ENCODE measurements at regions not wholly inside any gene's neighbourhood (a gene's known extent, or its start where the extent isn't known, plus 50 kb on each side); places are given as distances from the start of the nearest gene placed in this dataset.

DNA sequence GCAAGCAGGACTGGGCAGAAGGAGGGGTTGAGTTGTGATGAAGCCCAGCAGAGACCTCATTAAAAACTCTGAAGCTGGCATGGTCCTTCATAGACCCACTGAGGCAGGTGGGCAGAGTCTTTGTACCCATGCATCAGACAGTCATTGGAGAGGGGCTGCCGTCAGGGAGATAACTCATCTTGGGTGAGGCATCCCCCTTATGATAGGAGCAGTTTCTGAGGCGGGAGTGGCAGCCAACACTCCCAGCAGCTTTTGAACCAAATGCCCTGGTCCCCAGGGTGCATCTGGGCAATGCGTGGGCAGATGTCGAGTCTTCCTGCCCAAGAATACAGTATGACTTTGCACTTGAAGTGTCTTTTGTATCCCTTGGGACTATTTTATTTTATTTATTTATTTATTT lies 68.1 kb downstream of the HTR5A start:
- TF ChIP-seq, protein P1, sequence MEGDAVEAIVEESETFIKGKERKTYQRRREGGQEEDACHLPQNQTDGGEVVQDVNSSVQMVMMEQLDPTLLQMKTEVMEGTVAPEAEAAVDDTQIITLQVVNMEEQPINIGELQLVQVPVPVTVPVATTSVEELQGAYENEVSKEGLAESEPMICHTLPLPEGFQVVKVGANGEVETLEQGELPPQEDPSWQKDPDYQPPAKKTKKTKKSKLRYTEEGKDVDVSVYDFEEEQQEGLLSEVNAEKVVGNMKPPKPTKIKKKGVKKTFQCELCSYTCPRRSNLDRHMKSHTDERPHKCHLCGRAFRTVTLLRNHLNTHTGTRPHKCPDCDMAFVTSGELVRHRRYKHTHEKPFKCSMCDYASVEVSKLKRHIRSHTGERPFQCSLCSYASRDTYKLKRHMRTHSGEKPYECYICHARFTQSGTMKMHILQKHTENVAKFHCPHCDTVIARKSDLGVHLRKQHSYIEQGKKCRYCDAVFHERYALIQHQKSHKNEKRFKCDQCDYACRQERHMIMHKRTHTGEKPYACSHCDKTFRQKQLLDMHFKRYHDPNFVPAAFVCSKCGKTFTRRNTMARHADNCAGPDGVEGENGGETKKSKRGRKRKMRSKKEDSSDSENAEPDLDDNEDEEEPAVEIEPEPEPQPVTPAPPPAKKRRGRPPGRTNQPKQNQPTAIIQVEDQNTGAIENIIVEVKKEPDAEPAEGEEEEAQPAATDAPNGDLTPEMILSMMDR (conservative IDR thresholded peaks at IDR 0.05; ENCODE audit: low read length) = no peak
- no peak for DNase-seq (ENCODE audit: low read depth)
- H3K4me3 ChIP-seq (ENCODE audit: low read length) = no peak overlapping the region

DNA sequence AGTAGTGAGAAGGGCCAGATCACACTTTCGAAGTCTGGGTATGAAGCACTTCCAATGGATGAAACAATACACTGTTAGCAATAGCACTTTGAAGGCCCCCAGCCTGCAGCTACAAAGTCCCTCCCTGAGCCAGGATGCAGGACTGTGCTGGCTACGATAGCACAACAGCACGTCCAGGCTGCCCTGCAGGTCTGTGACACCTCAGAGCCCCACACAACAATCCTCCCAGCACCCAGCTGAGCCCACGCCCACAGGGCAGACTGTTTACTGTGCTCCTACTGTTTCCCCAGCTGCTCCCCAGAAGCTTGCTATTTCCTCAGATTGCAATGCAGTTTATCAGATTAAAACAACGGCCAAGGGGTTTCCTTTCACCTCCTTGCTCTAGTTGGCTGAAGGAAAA lies 71.4 kb downstream of the HTR5A start:
- TF ChIP-seq, protein P1 (conservative IDR thresholded peaks at IDR 0.05; ENCODE audit: low read length) = no peak
- H3K4me3 ChIP-seq (ENCODE audit: low read length) = no peak overlapping the region
- no peak for DNase-seq (ENCODE audit: low read depth)

DNA sequence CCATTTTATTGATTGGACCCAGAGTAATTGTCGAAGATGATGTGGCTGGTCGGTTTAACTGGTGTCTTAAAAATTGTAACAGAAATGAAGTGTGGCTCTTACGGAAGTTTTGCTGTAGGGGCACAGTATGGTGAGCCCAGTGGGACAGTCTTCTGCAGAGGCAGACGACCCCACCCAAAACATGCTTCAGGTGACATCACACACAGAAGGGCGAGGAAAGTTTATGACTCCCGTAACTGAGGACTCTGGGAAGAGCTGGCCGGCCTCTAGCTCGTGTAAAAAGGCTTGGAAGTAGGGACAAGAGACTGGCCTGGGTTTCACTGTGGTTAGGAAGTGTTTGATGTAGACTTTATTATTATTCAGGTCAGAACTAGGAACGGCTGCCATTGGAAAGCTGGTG lies 73.3 kb downstream of the HTR5A start:
- H3K4me3 ChIP-seq (ENCODE audit: low read length) = no peak overlapping the region
- no peak for DNase-seq (ENCODE audit: low read depth)
- TF ChIP-seq, protein P1 (conservative IDR thresholded peaks at IDR 0.05; ENCODE audit: low read length) = no peak

DNA sequence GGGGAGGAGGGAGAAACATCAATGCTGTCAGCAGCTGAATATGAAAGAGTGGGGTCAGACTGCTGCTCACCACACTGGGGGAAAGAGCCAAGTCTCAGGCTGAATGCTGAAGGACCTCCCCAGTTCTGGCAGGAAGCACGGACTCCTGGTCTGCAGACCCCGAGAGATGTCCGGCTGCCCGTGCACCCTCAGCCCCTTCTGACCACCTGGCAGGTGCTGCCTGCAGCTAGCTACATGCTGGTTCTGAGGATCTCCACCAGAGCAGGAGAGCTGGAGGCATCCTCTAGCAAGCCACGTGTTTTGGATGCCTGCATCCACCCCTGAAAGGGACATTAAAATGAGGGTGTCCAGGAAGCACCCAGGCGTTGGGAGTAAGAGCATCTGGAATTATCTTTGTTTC lies 74.2 kb downstream of the HTR5A start:
- DNase-seq (ENCODE audit: low read depth) = no peak
- TF ChIP-seq, protein P1 (conservative IDR thresholded peaks at IDR 0.05; ENCODE audit: low read length) = no peak
- H3K4me3 ChIP-seq (ENCODE audit: low read length) = no peak overlapping the region

DNA sequence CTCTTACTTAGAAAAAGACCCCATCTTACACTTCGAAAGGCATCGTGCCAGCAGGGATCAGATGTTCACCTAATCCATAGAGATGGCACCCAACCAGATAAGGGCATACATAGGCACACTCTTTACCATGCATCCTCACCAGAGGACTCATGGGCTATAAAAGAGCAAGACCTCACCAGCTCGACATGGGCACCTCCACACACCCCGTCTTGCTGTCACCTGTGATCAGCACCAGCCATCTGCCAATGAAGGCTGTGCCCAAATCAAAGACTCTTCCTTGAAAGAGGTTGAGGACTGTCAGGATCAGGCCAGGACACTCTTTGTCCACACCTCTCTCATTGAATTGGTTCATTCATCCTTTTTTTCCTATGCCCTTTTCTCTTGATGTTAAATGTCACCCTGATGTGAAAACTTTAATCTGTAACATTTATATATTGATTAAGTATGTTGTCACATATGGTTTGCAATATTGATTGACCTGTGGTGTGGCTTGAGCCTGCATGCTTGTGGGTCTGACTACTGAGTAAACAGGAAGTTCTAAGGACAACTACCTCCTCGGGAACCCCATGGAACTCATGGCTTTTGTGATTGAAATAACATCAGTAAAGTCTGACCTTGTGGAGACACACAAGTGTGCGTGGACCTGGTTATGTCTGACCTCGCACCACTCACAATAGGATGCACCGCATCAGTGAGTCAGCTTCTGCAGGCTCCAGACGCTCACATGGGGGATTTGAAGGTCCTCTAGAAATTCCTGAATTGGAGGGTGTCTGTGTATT lies 75.5 kb downstream of the HTR5A start:
- no peak overlapping the region for H3K4me3 ChIP-seq (ENCODE audit: low read length)
- TF ChIP-seq, protein P1 (conservative IDR thresholded peaks at IDR 0.05; ENCODE audit: low read length) = no peak
- no peak for DNase-seq (ENCODE audit: low read depth)

DNA sequence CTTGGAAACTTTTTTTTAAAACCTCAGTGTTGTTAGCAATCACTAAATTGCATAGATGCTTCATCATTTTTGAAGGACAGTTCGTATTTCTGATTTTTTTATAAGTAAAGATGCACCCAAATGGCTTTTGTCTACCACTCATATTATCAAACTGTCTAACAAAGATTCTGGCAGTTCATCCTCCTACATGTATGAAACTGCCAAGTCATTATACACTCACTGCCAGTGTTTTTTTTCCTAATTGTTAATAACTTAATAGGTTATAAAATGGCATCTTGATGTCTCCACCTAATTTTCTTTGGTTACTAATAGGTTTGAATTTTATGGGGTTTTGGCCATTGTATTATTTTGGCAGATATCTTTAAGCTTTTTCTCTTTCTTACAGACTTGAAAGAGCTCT lies 77.0 kb downstream of the HTR5A start:
- no peak for DNase-seq (ENCODE audit: low read depth)
- no peak overlapping the region for H3K4me3 ChIP-seq (ENCODE audit: low read length)
- TF ChIP-seq, protein P1 (conservative IDR thresholded peaks at IDR 0.05; ENCODE audit: low read length) = no peak

DNA sequence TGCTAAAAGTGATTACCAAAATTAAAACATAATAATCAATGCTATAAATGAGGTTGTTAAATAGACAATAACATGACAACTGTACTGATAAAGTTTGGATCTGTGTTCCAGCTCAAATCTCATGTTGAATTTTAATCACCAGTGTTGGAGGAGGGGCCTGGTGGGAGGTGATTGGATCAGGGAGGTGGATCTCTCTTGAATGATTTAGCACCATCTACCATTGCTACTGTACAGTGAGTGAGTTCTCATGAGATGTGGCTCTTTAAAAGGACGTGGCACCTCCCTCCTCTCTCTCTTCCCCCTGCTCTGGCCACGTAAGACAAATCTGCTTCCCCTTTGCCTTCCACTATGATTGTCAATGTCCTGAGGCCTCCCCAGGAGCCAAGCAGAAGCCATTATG lies 77.5 kb downstream of the HTR5A start:
- no peak overlapping the region for H3K4me3 ChIP-seq (ENCODE audit: low read length)
- DNase-seq (ENCODE audit: low read depth) = no peak
- TF ChIP-seq, protein P1 (conservative IDR thresholded peaks at IDR 0.05; ENCODE audit: low read length) = no peak
